IMR-90 (cell line): ENCODE measurements at regions not wholly inside any gene's neighbourhood (a gene's known extent, or its start where the extent isn't known, plus 50 kb on each side); places are given as distances from the start of the nearest gene placed in this dataset.

ENCODE experiments used
- ATAC-seq: fragments of 200-7000 bp; cut with Tn5 transposase; 2 replicates; pipeline ENCODE4 v1.9.1; 2020; ENCODE audit warnings: low read depth, mild to moderate bottlenecking, moderate library complexity
- BruUV-seq: library from RNA; stranded (reverse); fragments of 400-500 nt; replicated peaks from 2 replicates; lab custom pipeline; 2021; lab: Mats Ljungman, UMichigan
- CTCF ChIA-PET: fragments of 300-600 bp; formaldehyde crosslinking; extraction: SDS; loops from one replicate; lab custom pipeline; 2021; ENCODE audit warnings: antibody characterized with exemption; lab: Yijun Ruan, JAX
- POLR2A ChIA-PET: fragments of 300-600 bp; sonication (Branson Sonifier 250); formaldehyde crosslinking; loops from one replicate; lab custom pipeline; 2022; ENCODE audit warnings: antibody characterized with exemption; ENCODE audit not compliant: unreplicated experiment; lab: Charles Lee
- DNase-seq: peaks from one replicate; pipeline ENCODE4 v3.0.0; 2013
- H2AFZ ChIP-seq: replicated peaks from 2 replicates; pipeline ENCODE3; 2013; ENCODE audit warnings: low read length, mild to moderate bottlenecking; ENCODE audit not compliant: poor library complexity
- H2AK5ac ChIP-seq: 2 replicates; pipeline ENCODE4 v1.6.1; 2013; ENCODE audit warnings: low read depth, low read length, inconsistent platforms
- H2AK9ac ChIP-seq: replicated peaks from 2 replicates; pipeline ENCODE3; 2013; ENCODE audit warnings: mild to moderate bottlenecking, low read depth, low read length, moderate library complexity; ENCODE audit not compliant: poor library complexity
- H2BK120ac ChIP-seq: 2 replicates; pipeline ENCODE4 v1.6.1; 2013; ENCODE audit warnings: low read depth, low read length, inconsistent platforms
- H2BK15ac ChIP-seq: 3 replicates; pipeline ENCODE4 v1.6.1; 2013; ENCODE audit warnings: low read depth, low read length, inconsistent platforms
- H2BK20ac ChIP-seq: 2 replicates; pipeline ENCODE4 v1.6.1; 2013; ENCODE audit warnings: low read depth, mild to moderate bottlenecking, inconsistent platforms, low read length, moderate library complexity
- H2BK5ac ChIP-seq: 2 replicates; pipeline ENCODE4 v1.6.1; 2013; ENCODE audit warnings: mild to moderate bottlenecking, low read depth, low read length, inconsistent platforms; ENCODE audit not compliant: poor library complexity, severe bottlenecking
- H3K14ac ChIP-seq: replicated peaks from 2 replicates; pipeline ENCODE4 v1.6.1; 2013; ENCODE audit warnings: low read depth, low read length, inconsistent platforms
- H3K18ac ChIP-seq: 2 replicates; pipeline ENCODE4 v1.6.1; 2013; ENCODE audit warnings: low read depth, low read length, control low read depth
- H3K23ac ChIP-seq: 2 replicates; pipeline ENCODE4 v1.6.1; 2013; ENCODE audit warnings: low read depth, low read length, inconsistent platforms
- H3K27ac ChIP-seq: 2 replicates; pipeline ENCODE4 v1.5.1; 2013; ENCODE audit warnings: mild to moderate bottlenecking, control low read depth, low read length; ENCODE audit not compliant: insufficient read depth
- H3K27me3 ChIP-seq: 2 replicates; pipeline ENCODE4 v1.6.1; 2013; ENCODE audit warnings: low read length; ENCODE audit not compliant: control insufficient read depth, insufficient read depth
- H3K36me3 ChIP-seq: 2 replicates; pipeline ENCODE4 v1.6.1; 2013; ENCODE audit warnings: low read length, mixed read lengths; ENCODE audit not compliant: control insufficient read depth, insufficient read depth
- H3K4ac ChIP-seq: 2 replicates; pipeline ENCODE4 v1.6.1; 2013; ENCODE audit warnings: low read depth, low read length, inconsistent platforms
- H3K4me1 ChIP-seq: 2 replicates; pipeline ENCODE4 v1.6.1; 2013; ENCODE audit warnings: low read length, mixed read lengths; ENCODE audit not compliant: control insufficient read depth, insufficient read depth
- H3K4me2 ChIP-seq: 2 replicates; pipeline ENCODE4 v1.6.1; 2013; ENCODE audit warnings: low read depth, mild to moderate bottlenecking, control low read depth, low read length, moderate library complexity
- H3K4me3 ChIP-seq: 2 replicates; pipeline ENCODE4 v1.5.1; 2013; ENCODE audit warnings: low read depth, mild to moderate bottlenecking, control low read depth, low read length, moderate library complexity; ENCODE audit not compliant: insufficient read depth
- H3K56ac ChIP-seq: 2 replicates; pipeline ENCODE4 v1.6.1; 2013; ENCODE audit warnings: low read length, inconsistent platforms; ENCODE audit not compliant: insufficient read depth; ENCODE audit errors: extremely low read depth
- H3K79me1 ChIP-seq, 2 experiments: 2 replicates each; pipeline ENCODE4 v1.6.1; 2013; ENCODE audit warnings: low read length in 2 of 2, inconsistent platforms in 1 of 2, low read depth in 1 of 2
- H3K9ac ChIP-seq: 2 replicates; pipeline ENCODE4 v1.6.1; 2013; ENCODE audit warnings: low read depth, low read length, control low read depth
- H3K9me1 ChIP-seq: 2 replicates; pipeline ENCODE4 v1.6.1; 2013; ENCODE audit warnings: low read length, inconsistent platforms; ENCODE audit not compliant: insufficient read depth
- H3K9me3 ChIP-seq: 2 replicates; pipeline ENCODE4 v1.6.1; 2013; ENCODE audit warnings: low read length; ENCODE audit not compliant: control insufficient read depth, insufficient read depth
- H4K20me1 ChIP-seq: 2 replicates; pipeline ENCODE4 v1.6.1; 2013; ENCODE audit warnings: low read length, inconsistent platforms; ENCODE audit not compliant: insufficient read depth
- H4K5ac ChIP-seq: 2 replicates; pipeline ENCODE4 v1.6.1; 2013; ENCODE audit warnings: mild to moderate bottlenecking, low read depth, low read length, control low read depth
- H4K8ac ChIP-seq, 2 experiments: 2 replicates each; pipeline ENCODE4 v1.6.1; 2013; ENCODE audit warnings: low read depth in 2 of 2, low read length in 2 of 2, control low read depth in 1 of 2, inconsistent platforms in 1 of 2
- H4K91ac ChIP-seq: 2 replicates; pipeline ENCODE4 v1.6.1; 2013; ENCODE audit warnings: low read depth, low read length, inconsistent platforms; ENCODE audit not compliant: insufficient read depth
- CEBPB ChIP-seq: IDR thresholded peaks from 2 replicates; pipeline ENCODE4 v1.6.1; 2012; ENCODE audit warnings: low read depth, low read length, improper control_type of control experiment
- ELK1 ChIP-seq: fragments of 150-350 bp; IDR thresholded peaks from 2 replicates; pipeline ENCODE4 v1.6.1; 2016; ENCODE audit warnings: low read depth, mild to moderate bottlenecking, low read length, moderate library complexity, borderline replicate concordance
- MAFK ChIP-seq: IDR thresholded peaks from 2 replicates; pipeline ENCODE4 v1.6.1; 2012; ENCODE audit warnings: low read depth, low read length, improper control_type of control experiment
- NFE2L2 ChIP-seq: fragments of 150-350 bp; IDR thresholded peaks from 2 replicates; pipeline ENCODE4 v1.6.1; 2016; ENCODE audit warnings: low read depth, mild to moderate bottlenecking, low read length
- dilution Hi-C: fragments of 300-500 bp; cut with HindIII; formaldehyde crosslinking; loops from one replicate; pipeline ENCODE4 v1.14.3; 2018; ENCODE audit warnings: low sequenced_read_pairs; ENCODE audit not compliant: unreplicated experiment
- in situ Hi-C: fragments of 300-500 bp; cut with MboI; formaldehyde crosslinking; loops from 3 replicates; pipeline ENCODE4 v1.14.3; 2019; ENCODE audit warnings: low sequenced_read_pairs, inconsistent platforms, mixed read lengths
- intact Hi-C: fragments of 100-400 bp; cut with micrococcal nuclease; formaldehyde crosslinking; loops from 2 replicates; pipeline ENCODE4 v1.10.0; 2022

- in situ Hi-C loops, result no loop called here
- no peak for ATAC-seq
Measured at GRCh38 chr4:27620886-27621285, 760.2 kb downstream of the STIM2 start.

More at GRCh38 chr4:27620886-27621285, 760.2 kb downstream of the STIM2 start:
- H3K4ac ChIP-seq, result no peak overlapping the region
- no peak overlapping the region for H2AFZ ChIP-seq
- H2BK120ac ChIP-seq, result no peak overlapping the region
- no peaks in the 10 kb centered on the region for H3K4me1 ChIP-seq
- H3K9me1 ChIP-seq, result no peaks in the 10 kb centered on the region
- no peaks in the 10 kb centered on the region for H3K36me3 ChIP-seq
- H2AK5ac ChIP-seq, result no peak overlapping the region
- peaks cover 4% of the 10 kb centered on the region; the same call in 1 of the 2 replicates for H3K9me3 ChIP-seq
- no peak overlapping the region for H4K91ac ChIP-seq
- H3K56ac ChIP-seq, result no peak overlapping the region
- H3K27ac ChIP-seq, result no peak overlapping the region
- no peak overlapping the region for H2AK9ac ChIP-seq
- no peaks in the 10 kb centered on the region for H3K27me3 ChIP-seq
- POLR2A ChIA-PET, result no interaction called here
- H3K79me1 ChIP-seq, result no peaks in the 10 kb centered on the region
- intact Hi-C loops, result no loop called here
- no peak overlapping the region for H3K9ac ChIP-seq
- dilution Hi-C loops, result no loop called here
- no peak overlapping the region for H2BK20ac ChIP-seq
- H3K14ac ChIP-seq, result no peak overlapping the region
- no peak overlapping the region for H4K5ac ChIP-seq
- H2BK5ac ChIP-seq, result no peak overlapping the region
- no peak overlapping the region for H3K23ac ChIP-seq
- H2BK15ac ChIP-seq, result no peak overlapping the region
- no peaks in the 10 kb centered on the region for H4K20me1 ChIP-seq
- no peak overlapping the region for H3K4me2 ChIP-seq
- H3K18ac ChIP-seq, result no peak overlapping the region
- TF ChIP-seq CEBPB, result no peak
- TF ChIP-seq ELK1, result no peak
- TF ChIP-seq MAFK, result no peak
- TF ChIP-seq NFE2L2, result no peak
- no peak overlapping the region for H4K8ac ChIP-seq
- BruUV-seq, result no TSS peak
- H3K4me3 ChIP-seq, result no peak overlapping the region
- CTCF ChIA-PET, result no interaction called here
- no peak for DNase-seq
